ENCODE measurements at regions not wholly inside any gene's neighbourhood (a gene's known extent, or its start where the extent isn't known, plus 50 kb on each side); places are given as distances from the start of the nearest gene placed in this dataset.

DNA sequence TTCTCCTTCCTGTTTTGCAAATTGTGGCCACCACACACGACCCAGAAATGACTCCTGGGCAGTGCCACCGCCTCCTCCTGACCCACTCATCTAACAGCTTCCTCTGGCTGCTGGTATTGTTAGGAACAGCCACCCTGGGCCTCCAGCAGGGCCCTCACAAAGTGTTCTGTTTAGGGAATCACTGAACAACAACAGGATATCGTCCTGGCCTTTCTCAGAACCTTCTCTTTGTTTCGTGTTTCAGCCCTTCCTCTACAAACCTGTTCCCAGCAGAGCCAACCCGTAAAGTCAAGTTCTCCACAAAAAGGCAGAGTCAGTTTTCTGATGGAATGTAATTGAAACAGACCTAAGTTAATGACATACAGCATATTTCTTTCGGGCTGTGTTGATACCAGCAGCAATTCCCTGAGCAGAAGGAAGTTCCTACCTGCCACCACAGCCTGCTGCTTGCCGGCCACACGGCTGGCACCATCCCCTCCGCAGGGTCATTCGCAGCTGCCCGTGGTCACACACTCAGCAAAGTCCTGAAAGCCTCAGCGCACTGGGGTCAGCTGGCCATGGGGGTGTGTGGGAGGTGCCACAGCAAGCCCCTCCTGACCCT, 91.7 kb upstream of the PITRM1 start:
- TF ChIP-seq, protein P1, sequence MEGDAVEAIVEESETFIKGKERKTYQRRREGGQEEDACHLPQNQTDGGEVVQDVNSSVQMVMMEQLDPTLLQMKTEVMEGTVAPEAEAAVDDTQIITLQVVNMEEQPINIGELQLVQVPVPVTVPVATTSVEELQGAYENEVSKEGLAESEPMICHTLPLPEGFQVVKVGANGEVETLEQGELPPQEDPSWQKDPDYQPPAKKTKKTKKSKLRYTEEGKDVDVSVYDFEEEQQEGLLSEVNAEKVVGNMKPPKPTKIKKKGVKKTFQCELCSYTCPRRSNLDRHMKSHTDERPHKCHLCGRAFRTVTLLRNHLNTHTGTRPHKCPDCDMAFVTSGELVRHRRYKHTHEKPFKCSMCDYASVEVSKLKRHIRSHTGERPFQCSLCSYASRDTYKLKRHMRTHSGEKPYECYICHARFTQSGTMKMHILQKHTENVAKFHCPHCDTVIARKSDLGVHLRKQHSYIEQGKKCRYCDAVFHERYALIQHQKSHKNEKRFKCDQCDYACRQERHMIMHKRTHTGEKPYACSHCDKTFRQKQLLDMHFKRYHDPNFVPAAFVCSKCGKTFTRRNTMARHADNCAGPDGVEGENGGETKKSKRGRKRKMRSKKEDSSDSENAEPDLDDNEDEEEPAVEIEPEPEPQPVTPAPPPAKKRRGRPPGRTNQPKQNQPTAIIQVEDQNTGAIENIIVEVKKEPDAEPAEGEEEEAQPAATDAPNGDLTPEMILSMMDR (IDR thresholded peaks at IDR 0.05) = no peak
- TF ChIP-seq POLR2A (IDR thresholded peaks at IDR 0.05) = no peak

Data from heart left ventricle (tissue), 13 donors.